ENCODE measurements at regions not wholly inside any gene's neighbourhood (a gene's known extent, or its start where the extent isn't known, plus 50 kb on each side); places are given as distances from the start of the nearest gene placed in this dataset.

- intact Hi-C loops (cut with DNase I) = no loop called here
- DNase-seq (no peak), ATAC-seq (no peak)
Measured at GRCh38 chr18:38421872-38422615, 856.4 kb upstream of the CELF4 start.

GRCh38 chr18:38421021-38421420 is 855.4 kb upstream of the CELF4 start:
- H3K36me3 ChIP-seq = no peaks in the 10 kb centered on the region
- intact Hi-C loops (cut with DNase I) = no loop called here
- no peaks in the 10 kb centered on the region for H3K27me3 ChIP-seq (ENCODE audit: low read depth)
- no peak overlapping the region for H3K4me3 ChIP-seq
- H3K9me3 ChIP-seq = no peaks in the 10 kb centered on the region
- H3K4me1 ChIP-seq = no peaks in the 10 kb centered on the region
- TF ChIP-seq CTCF (IDR thresholded peaks at IDR 0.05) = no peak
- ATAC-seq (peak in 1 of 2 donors; percentile 36), DNase-seq (no peak)
- no peak overlapping the region for H3K27ac ChIP-seq

More at GRCh38 chr18:38421872-38422615, 856.4 kb upstream of the CELF4 start:
- no peaks in the 10 kb centered on the region for H3K4me1 ChIP-seq
- no peaks in the 10 kb centered on the region for H3K27me3 ChIP-seq (ENCODE audit: low read depth)
- no peaks in the 10 kb centered on the region for H3K36me3 ChIP-seq
- TF ChIP-seq CTCF (IDR thresholded peaks at IDR 0.05) = no peak
- no peak overlapping the region for H3K4me3 ChIP-seq
- no peak overlapping the region for H3K27ac ChIP-seq
- H3K9me3 ChIP-seq = no peaks in the 10 kb centered on the region

GRCh38 chr18:38420611-38421010 is 855.0 kb upstream of the CELF4 start:
- Histone ChIP-seq H3K4me3 (no peak overlapping the region), H3K27ac (no peak overlapping the region), H3K36me3 (no peaks in the 10 kb centered on the region), H3K9me3 (no peaks in the 10 kb centered on the region), H3K4me1 (no peaks in the 10 kb centered on the region), H3K27me3 (ENCODE audit: low read depth) (no peaks in the 10 kb centered on the region)
- ATAC-seq = no peak
- no peak for TF ChIP-seq CTCF (IDR thresholded peaks at IDR 0.05)
- intact Hi-C loops (cut with DNase I) = no loop called here
- DNase-seq = no peak

GRCh38 chr18:38415811-38416210 is 850.2 kb upstream of the CELF4 start:
- Histone ChIP-seq H3K4me1 (peaks cover 3% of the 10 kb centered on the region), H3K9me3 (no peaks in the 10 kb centered on the region), H3K4me3 (no peak overlapping the region), H3K36me3 (no peaks in the 10 kb centered on the region), H3K27me3 (ENCODE audit: low read depth) (no peaks in the 10 kb centered on the region), H3K27ac (no peak overlapping the region)
- intact Hi-C loops (cut with DNase I) = loop anchor here (10.0 kb wide), 1 partner anchor 59 kb away; no protein-coding TSS in a partner anchor
- no peak for ATAC-seq
- no peak for TF ChIP-seq CTCF (IDR thresholded peaks at IDR 0.05)
- no peak for DNase-seq

GRCh38 chr18:38413193-38413592 is 847.6 kb upstream of the CELF4 start:
- H3K36me3 ChIP-seq = no peaks in the 10 kb centered on the region
- no peak overlapping the region for H3K27ac ChIP-seq
- DNase-seq (no peak), ATAC-seq (peak; percentile 52 to 75)
- TF ChIP-seq CTCF (IDR thresholded peaks at IDR 0.05) = no peak
- H3K27me3 ChIP-seq (ENCODE audit: low read depth) = no peaks in the 10 kb centered on the region
- intact Hi-C loops (cut with DNase I) = loop anchor here (10.0 kb wide), 1 partner anchor 62 kb away; no protein-coding TSS in a partner anchor
- no peaks in the 10 kb centered on the region for H3K9me3 ChIP-seq
- peaks cover 3% of the 10 kb centered on the region for H3K4me1 ChIP-seq
- no peak overlapping the region for H3K4me3 ChIP-seq
